ENCODE measurements at regions not wholly inside any gene's neighbourhood (a gene's known extent, or its start where the extent isn't known, plus 50 kb on each side); places are given as distances from the start of the nearest gene placed in this dataset.

- TF ChIP-seq CTCF (IDR thresholded peaks at IDR 0.05) (no peak), POLR2A (IDR thresholded peaks at IDR 0.05) (no peak)
Measured at GRCh38 chr17:33809748-33810147, 445.3 kb upstream of the CCL2 start.
